A673 (cell line): ENCODE measurements at regions not wholly inside any gene's neighbourhood (a gene's known extent, or its start where the extent isn't known, plus 50 kb on each side); places are given as distances from the start of the nearest gene placed in this dataset.

ENCODE experiments used
- CTCF ChIP-seq: fragments of 300-800, 200-600 bp; sonication (generic); conservative IDR thresholded peaks from 2 replicates; pipeline ENCODE4 v1.5.1; 2017; ENCODE audit warnings: low read depth, mild to moderate bottlenecking, antibody characterized with exemption, low read length, moderate library complexity, mixed read lengths
- EZH2 ChIP-seq: fragments of 200-600 bp; sonication (generic); IDR thresholded peaks from 2 replicates; pipeline ENCODE4 v1.6.1; 2017; ENCODE audit warnings: borderline replicate concordance, low read depth, mild to moderate bottlenecking, mixed read lengths, antibody characterized with exemption, low read length; ENCODE audit not compliant: poor library complexity, severe bottlenecking

- TF ChIP-seq EZH2 (no peak), CTCF (no peak)
Observed at GRCh38 chr2:239853706-239854327, 171.3 kb downstream of the NDUFA10 start.
